HG03097 (cell line): ENCODE measurements at regions not wholly inside any gene's neighbourhood (a gene's known extent, or its start where the extent isn't known, plus 50 kb on each side); places are given as distances from the start of the nearest gene placed in this dataset.

Experiments
- ATAC-seq: cut with Tn5 transposase; IDR thresholded peaks from one replicate; pipeline ENCODE4 v1.9.1; 2021; ENCODE audit not compliant: unreplicated experiment, low FRiP score

DNA sequence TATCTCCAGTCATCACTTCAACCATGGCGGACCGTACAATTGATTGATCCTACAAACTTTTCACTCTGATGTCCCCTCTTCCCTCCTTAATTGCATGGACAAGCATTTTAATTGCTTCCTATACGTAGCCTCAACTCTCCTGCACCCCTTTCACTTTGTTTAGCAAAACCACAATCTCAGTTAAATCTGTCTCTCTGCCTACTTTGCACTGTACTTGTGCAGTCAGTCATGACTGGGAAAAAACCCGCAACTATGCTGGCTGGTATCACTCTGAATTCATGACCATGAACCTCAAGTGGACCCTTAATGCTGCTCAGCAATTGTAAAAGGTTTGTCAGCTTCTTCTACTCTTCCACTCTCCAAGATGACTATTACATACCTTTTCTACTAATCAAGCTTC lies 51.7 kb upstream of the AFF2 start:
- ATAC-seq, result no peak
